COLO668 (cell line): ENCODE measurements at regions not wholly inside any gene's neighbourhood (a gene's known extent, or its start where the extent isn't known, plus 50 kb on each side); places are given as distances from the start of the nearest gene placed in this dataset.
"Not testable (repeated sequence)": the region's sequence is repeated elsewhere in the genome, so short reads cannot be mapped to it uniquely, and the experiment has no call there.

ENCODE experiments used
- DNase-seq: peaks from one replicate; lab custom pipeline; 2025; ENCODE audit not compliant: unreplicated experiment; lab: John Stamatoyannopoulos, UW

DNA sequence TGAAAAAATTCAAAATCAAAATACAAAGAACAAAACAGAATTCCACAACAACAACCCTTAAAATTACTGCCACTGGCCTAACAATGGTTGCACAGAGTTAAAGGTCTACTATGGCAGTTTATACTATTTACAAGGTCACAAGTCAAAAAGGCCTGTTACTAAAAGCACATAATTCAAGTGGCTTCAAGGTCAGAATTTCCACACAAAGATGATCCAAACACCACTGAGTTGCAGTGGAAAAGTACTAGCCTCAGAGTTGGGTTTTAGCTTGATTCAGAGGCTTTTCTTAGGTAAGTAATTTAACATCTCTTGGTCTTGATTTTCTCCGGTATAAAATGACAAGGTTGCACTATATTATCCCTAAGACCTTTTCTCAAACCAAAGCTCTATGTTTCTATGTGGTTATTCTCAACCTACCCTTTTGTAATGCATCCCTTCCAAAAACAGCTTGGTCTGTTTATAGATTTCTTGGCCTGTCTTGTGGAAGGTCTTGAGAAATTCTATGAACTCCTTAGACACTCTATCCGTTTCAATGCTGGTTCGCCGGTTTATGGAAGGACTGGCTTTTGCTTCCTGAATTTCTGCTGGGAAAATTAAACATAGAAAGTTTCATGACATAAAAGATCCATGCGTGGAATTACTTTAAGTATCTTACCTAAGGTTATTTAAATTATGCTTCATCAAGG lies 69.5 kb downstream of the MDH2 start:
- not testable (repeated sequence) for DNase-seq

GRCh38 chr7:76118253-76119036 lies 70.5 kb downstream of the MDH2 start:
- peak; percentile 6 for DNase-seq

GRCh38 chr7:76121044-76121443 lies 73.1 kb downstream of the MDH2 start:
- no peak for DNase-seq

- no peak for DNase-seq
These were observed 74.8 kb downstream of the MDH2 start for GRCh38 chr7:76122516-76123239.

DNA sequence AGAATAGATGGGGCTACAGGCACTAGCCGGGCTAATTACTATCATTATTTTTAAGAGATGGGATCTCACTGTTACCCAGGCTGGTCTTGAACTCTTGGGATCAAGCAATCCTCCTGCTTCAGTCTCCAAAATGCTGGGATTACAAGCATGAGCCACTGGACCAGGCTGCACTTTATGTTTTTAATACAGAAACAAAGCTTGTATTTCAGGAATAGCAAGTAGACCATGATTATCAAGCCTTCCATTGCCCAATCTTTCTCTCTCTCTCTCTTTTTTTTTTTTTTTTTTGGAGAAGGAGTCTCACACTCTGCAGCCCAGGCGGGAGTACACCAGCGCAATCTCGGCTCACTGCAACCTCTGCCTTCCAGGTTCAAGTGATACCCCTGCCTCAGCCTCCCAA lies 75.4 kb downstream of the MDH2 start:
- no peak for DNase-seq

DNA sequence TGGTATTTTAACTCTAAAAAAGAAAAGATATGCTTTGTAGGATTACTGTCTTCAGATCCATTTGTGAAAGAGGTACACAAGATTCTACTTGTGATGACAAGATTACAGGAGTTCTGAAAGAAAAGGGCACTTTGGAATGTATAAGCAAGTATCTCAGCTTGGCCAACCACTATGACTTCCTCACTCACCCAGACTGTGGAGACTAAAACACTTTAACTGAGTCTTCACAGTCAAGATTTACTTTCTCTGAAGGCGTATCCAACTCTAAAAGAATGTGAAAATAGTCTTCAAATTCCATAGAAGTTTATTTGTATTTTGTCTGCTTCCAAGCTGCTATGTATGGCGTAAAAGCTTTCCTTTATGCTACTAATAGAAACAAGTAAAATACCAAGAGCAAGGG lies 76.1 kb upstream of the SRRM3 start:
- DNase-seq: no peak

DNA sequence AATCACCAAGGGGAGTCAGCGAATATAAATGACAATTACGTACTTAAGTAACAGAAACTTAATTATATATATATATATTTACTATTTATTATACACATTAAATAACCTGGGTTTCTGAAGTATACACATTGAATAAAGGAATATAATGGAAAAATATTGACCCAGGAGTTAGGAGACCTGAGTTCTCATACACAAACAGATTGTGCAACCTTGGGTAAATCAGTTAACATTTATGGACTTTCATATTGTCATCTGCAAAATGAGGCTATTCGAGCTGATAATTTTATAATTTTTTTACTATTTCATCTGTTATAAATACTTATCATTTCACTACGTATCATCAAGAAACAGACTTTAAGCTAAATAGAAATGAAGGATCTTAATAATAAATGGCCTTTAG lies 75.1 kb upstream of the SRRM3 start:
- DNase-seq: no peak

GRCh38 chr7:76129366-76129765 lies 72.3 kb upstream of the SRRM3 start:
- no peak for DNase-seq

- DNase-seq: no peak
These were observed 71.9 kb upstream of the SRRM3 start for GRCh38 chr7:76129836-76130235.

GRCh38 chr7:76130661-76131060 lies 71.0 kb upstream of the SRRM3 start:
- peak; percentile 7 for DNase-seq

DNA sequence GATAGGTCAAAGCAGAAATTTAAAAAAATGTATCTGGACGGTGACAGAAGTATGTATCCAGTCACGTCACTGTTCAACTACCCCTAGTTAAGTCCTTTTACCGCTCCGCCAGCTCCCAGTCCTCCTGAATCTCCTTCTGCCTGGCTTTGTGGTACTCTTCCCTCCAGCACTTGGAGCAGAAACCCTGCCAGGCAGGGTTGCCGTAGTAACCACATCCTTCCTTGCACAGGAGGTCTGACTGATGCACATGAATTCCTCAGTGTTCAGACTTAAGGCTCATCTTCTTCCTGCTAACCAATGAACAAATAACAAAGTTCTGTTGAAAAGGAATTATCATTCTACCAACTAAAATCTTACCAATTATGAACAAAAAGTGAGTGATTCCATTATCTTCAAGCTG lies 69.8 kb upstream of the SRRM3 start:
- not testable (repeated sequence) for DNase-seq

DNA sequence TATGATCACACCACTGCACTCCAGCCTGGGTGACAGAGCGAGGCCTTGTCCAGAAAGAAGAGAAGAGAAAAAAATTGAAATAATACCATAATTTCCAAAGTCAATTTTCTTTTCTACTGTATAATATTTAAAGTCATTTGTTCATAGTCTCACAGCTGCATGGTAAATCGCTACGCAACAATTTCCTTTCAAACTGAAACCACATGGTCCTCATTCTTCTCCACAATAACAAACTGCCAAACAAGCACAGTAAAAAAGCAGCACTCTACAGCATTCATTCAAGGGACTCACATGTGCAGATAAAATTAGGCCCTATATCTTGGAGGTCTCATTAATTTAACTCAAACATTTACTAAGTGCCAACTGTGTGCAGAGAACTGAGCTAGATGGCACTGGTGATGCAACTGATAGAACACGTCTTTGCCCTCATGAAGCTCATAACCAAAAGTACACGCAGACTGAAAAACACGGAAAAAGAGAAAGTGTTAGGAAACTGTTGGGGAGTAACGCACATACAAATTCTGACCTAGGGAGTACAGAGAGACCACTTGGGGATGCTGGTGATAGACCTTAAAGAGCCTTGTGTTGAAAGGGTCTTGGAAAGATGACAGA lies 68.4 kb upstream of the SRRM3 start:
- DNase-seq: no peak

DNA sequence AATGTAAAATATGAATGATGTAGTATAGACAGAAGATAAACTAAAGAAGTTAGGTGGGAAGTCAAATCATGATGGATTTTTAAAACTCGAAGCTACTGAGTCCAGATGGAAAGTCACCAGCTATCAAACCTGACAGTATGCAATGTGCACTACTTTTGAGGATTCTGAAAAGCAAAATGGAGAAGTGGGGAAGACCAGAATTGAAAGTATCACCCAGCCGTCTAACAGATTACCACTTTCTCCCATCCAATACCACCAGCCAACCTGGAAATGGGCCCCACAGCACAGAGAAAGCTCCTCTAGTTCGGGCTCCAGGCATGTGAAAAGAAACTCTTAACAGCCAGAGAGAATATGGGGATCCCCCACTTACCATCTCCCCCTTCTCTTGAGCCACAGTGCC lies 67.9 kb upstream of the SRRM3 start:
- DNase-seq: no peak

DNA sequence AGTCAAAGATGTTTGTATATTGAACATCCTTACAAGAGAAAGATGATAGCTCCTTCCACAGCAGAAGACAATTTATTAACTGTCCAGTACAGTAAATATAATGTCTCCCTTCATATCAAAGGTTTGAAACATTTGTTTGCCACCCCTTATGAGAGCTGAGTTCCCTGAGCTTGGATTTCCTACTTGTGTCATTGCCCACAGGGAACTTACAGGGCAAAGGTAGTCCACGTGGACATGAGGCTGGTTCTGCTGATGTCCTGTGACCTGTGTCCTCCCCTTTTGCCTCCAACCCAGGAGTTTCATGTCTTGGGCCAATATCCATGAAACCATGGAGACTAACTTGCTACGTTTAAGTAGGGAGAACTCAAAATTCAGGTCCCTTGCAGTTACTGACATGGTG lies 66.4 kb upstream of the SRRM3 start:
- DNase-seq: not testable (repeated sequence)

GRCh38 chr7:76138577-76139313 lies 63.0 kb upstream of the SRRM3 start:
- DNase-seq: not testable (repeated sequence)

- DNase-seq: no peak
These were observed 62.0 kb upstream of the SRRM3 start for GRCh38 chr7:76139670-76140069.

DNA sequence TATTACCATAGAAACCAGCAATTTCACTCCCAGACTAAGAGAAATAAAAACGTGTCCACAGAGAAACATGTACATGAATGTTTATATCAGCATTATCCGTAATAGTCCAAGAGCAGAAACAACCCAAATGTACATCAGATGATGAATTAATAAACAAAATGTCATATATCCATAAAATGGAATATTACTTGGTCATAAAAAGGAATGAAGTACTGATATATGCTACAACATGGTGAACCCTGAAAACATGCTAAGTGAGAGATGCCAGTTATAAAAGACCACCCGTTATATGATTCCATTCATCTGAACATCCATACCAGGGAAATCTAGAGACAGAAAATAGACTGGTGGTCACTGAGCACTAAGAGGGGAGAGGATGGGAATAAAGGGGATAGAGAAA lies 61.4 kb upstream of the SRRM3 start:
- DNase-seq: not testable (repeated sequence)

GRCh38 chr7:76142861-76143260 lies 58.8 kb upstream of the SRRM3 start:
- no peak for DNase-seq

- DNase-seq: not testable (repeated sequence)
These were observed 56.9 kb upstream of the SRRM3 start for GRCh38 chr7:76144664-76145270.

GRCh38 chr7:76146374-76146773 lies 55.3 kb upstream of the SRRM3 start:
- no peak for DNase-seq
